ENCODE measurements at regions not wholly inside any gene's neighbourhood (a gene's known extent, or its start where the extent isn't known, plus 50 kb on each side); places are given as distances from the start of the nearest gene placed in this dataset.

DNA sequence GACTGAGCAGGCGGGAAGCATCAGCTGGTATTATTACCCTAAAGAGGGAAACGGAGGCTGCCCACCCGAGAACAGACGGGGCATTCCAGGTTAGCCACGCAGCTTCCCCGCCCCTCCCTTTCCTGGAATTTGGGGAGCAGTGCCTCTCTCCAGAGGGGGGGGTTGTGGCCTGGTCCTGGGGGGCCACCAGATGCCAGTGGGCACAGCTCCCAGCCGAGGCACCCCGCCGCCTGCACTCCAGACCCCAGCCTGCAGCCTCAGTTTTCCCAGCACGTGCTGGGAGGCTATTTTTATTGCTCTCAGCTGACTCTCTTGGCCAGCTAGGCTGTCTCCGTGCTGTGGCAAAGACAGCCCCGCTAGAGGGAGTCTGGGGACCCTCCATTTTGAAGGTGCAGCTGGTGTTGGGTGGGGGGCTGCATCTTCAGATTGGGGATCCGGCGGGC lies 62.7 kb upstream of the GSE1 start:
- Histone ChIP-seq H3K9me3 (ENCODE audit: control insufficient read depth in 1 of 2, low read length in 2 of 2) (no peaks in the 10 kb centered on the region), H3K36me3 (ENCODE audit: control insufficient read depth in 1 of 2, insufficient read depth in 2 of 2, low read length in 2 of 2) (no peaks in the 10 kb centered on the region), H3K4me1 (ENCODE audit: control insufficient read depth in 1 of 2, insufficient read depth in 2 of 2, low read length in 2 of 2) (peaks cover 0 to 16% of the 10 kb centered on the region in 2 donors), H3K27ac (ENCODE audit: low read length) (no peak overlapping the region), H3K4me3 (ENCODE audit: low read depth in 1 of 2, low read length in 2 of 2) (no peak overlapping the region), H3K27me3 (ENCODE audit: low read depth, low read length) (no peaks in the 10 kb centered on the region)

DNA sequence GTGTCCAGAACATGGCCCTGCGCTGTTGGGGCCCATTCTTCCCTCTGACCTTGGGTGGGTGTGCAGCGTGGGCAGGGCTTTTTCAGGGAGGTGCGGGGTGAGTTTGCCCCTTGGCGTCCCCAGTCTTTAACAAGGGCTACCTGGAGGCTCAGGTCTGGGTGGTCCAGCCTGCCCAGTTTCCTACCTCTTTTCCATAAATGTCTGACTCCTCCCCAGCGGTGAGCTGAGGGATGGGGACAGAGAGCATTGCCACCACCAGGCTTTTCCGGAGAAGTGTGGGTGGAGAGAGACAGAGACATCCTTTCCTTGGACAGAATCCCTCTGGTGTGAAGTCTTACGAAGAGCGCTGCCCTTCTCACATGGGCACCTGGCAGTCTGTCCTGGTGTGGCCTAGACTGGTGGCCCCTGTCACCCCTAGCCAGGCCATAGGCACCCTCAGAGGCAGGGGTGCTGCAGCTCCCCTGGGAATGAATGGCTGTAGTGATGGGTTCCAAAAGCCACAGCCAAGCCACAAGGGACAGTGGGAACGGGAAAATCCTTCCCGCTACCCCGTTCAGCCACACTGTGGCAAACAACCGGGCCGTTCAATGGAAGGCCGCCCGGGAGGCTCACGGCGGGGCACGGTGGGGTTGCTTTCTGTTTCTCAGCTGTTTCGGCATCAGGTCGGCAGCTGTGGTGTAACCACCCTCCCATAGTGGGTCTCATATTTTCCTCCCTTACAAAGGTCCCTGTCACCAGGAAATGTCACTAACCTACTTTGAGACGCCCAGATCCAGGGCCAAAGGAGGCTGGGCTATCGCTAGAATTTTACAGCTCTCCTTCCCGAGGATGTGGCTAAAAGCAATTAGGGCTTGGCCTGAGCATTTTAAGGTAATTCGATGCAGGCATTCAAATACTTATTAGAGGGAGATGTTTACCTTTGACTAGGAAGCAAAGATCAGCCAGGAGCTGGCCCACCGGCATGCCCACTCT lies 61.9 kb upstream of the GSE1 start:
- Histone ChIP-seq H3K4me1 (ENCODE audit: control insufficient read depth in 1 of 2, insufficient read depth in 2 of 2, low read length in 2 of 2) (peaks cover 0 to 16% of the 10 kb centered on the region in 2 donors), H3K36me3 (ENCODE audit: control insufficient read depth in 1 of 2, insufficient read depth in 2 of 2, low read length in 2 of 2) (no peaks in the 10 kb centered on the region), H3K27me3 (ENCODE audit: low read depth, low read length) (no peaks in the 10 kb centered on the region), H3K27ac (ENCODE audit: low read length) (no peak overlapping the region), H3K4me3 (ENCODE audit: low read depth in 1 of 2, low read length in 2 of 2) (no peak overlapping the region), H3K9me3 (ENCODE audit: control insufficient read depth in 1 of 2, low read length in 2 of 2) (no peaks in the 10 kb centered on the region)

DNA sequence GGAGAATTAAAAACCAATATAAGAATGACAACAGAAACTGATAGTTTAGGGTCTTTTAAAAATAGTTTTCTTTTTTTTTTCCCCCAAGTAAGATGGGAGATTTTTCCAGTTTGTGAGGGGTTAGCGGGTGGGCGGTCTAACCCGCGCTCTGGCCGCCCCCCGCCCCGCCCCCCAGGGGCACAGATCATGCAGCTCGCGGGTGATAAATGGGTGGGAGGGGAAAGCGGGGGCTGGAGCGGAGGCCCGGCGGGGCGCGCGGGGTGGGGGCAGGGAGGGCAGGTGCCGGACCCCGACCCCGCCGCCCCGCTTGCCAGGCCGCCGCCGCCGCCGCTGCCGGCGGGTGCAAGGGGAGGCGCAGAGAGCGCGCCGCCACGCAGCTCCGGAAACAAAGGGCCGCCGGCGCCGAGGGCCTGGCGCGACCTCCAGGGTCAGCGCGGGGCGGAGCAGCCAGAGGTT lies 60.1 kb upstream of the GSE1 start:
- Histone ChIP-seq H3K4me1 (ENCODE audit: control insufficient read depth in 1 of 2, insufficient read depth in 2 of 2, low read length in 2 of 2) (peaks cover 2 to 27% of the 10 kb centered on the region in 2 donors), H3K4me3 (ENCODE audit: low read depth in 1 of 2, low read length in 2 of 2) (peak overlapping the region in 1 of 2 donors; percentile 81), H3K9me3 (ENCODE audit: control insufficient read depth in 1 of 2, low read length in 2 of 2) (no peaks in the 10 kb centered on the region), H3K36me3 (ENCODE audit: control insufficient read depth in 1 of 2, insufficient read depth in 2 of 2, low read length in 2 of 2) (no peaks in the 10 kb centered on the region), H3K27me3 (ENCODE audit: low read depth, low read length) (no peaks in the 10 kb centered on the region), H3K27ac (ENCODE audit: low read length) (no peak overlapping the region)

DNA sequence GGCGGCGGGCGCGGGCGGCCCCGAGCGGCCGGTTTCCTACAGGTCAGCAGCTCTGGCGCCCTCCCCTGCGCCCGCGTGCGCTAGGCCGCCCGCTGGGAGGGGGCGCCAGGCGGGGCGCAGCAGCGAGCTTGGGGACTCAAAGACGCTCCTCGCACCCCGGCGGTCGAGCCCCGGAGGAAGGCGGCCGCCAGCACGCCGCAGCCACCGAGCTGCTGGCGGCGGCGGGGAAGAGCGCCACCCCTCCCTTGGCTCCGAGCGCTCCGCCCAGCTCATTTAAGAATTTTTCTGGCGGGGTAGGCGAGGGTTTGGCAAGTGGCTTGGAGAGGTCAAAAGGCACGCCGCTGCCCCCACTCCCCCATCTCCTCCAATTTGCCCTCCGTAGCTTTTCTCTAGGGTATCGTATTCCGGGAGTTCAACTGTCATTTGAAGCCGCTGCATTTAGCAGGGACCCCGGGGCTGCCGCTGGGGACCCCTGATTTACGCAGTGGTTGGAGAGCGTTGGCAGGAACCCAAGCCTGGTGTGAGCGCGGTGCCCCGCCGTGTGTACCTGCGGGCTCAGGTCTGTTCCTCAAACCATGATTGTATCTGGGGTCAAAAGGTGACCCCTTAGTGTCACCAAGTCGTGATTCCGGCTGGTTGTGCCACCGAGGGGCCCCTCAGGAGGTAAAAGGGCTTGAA lies 59.5 kb upstream of the GSE1 start:
- Histone ChIP-seq H3K36me3 (ENCODE audit: control insufficient read depth in 1 of 2, insufficient read depth in 2 of 2, low read length in 2 of 2) (no peaks in the 10 kb centered on the region), H3K4me1 (ENCODE audit: control insufficient read depth in 1 of 2, insufficient read depth in 2 of 2, low read length in 2 of 2) (peaks cover 5 to 32% of the 10 kb centered on the region in 2 donors), H3K4me3 (ENCODE audit: low read depth in 1 of 2, low read length in 2 of 2) (peak overlapping the region; percentile 79 to 81), H3K9me3 (ENCODE audit: control insufficient read depth in 1 of 2, low read length in 2 of 2) (no peaks in the 10 kb centered on the region), H3K27ac (ENCODE audit: low read length) (peak overlapping the region; percentile 80), H3K27me3 (ENCODE audit: low read depth, low read length) (no peaks in the 10 kb centered on the region)

DNA sequence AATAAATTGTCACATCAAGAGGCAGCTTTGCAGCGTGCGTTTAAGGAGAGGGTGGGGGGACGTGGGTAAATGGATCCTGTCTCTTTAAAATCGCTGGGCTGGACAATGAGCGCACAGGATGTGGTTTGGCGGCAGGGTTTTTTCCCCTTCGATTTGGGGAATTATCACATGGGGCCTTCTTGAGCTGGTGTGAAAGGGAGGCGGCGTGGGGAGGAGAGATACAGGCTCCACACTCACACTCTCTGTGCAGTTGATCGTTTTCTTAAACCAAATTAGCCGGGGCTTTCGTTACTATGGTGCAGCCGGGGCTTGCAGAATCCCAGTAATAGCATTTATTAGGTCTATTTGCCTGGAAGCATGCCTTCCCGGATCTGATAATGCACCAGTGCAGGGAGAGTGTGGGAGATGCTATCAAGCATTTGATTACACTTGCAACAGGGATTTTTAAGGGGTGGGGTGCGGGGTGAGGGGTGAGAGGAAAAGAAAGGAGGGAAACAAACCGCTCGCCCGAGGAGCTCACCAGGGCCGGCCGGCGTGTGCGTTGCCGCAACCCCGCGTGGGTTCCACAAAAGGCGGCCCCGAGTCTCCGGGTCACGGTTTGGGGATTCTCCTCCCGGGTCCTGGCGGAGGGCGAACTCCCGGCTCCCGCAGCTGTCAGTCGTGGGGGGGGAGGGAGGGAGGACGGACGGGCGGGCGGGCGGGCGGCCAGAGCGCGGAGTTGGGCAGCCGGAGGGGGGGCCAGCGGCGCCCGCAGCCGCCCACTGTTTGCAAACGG lies 58.8 kb upstream of the GSE1 start:
- Histone ChIP-seq H3K9me3 (ENCODE audit: control insufficient read depth in 1 of 2, low read length in 2 of 2) (no peaks in the 10 kb centered on the region), H3K4me3 (ENCODE audit: low read depth in 1 of 2, low read length in 2 of 2) (peak overlapping the region; percentile 79 to 81), H3K4me1 (ENCODE audit: control insufficient read depth in 1 of 2, insufficient read depth in 2 of 2, low read length in 2 of 2) (peaks cover 5 to 32% of the 10 kb centered on the region in 2 donors), H3K27me3 (ENCODE audit: low read depth, low read length) (no peaks in the 10 kb centered on the region), H3K36me3 (ENCODE audit: control insufficient read depth in 1 of 2, insufficient read depth in 2 of 2, low read length in 2 of 2) (no peaks in the 10 kb centered on the region), H3K27ac (ENCODE audit: low read length) (peak overlapping the region; percentile 80)

DNA sequence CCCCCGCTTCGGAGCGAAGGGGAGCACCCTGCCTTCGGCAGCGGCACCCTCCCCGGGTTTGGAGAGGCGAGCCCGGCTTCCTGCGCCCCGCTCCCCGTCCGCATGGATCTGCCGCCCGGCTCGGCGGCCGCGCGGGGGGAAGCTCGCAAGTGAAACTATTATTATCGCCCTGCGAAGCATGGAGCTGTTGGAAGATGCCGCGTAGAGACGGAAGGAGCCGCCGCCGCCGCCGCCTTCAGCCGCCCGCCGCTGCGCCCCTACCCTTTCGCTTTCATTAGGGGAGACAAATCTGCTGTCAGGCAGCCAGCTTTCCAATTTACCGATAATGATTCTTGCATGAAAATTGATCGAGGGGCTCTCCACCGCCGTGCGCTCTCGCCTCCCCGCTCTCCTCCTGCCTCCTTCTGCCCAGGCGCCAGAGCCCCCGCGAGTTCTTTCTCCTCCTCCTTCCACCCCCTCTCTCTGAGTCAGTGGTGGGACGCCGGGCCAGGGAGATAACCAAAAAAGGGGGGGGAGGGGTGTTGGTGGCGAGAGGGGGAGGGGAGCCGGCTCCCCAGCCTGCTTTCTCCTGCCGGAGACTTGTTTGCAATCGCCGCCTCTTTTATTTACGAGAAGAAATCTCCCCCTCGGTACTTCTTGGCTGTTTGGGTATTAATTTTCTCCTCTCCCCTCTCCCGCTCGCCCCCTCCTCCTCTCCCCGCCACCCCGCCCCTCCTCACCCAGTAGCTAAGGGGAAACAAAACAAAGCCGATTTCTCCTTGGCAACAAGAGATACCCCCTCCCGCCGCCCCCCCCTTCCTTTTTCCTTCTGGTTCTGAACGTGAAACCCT lies 58.0 kb upstream of the GSE1 start:
- Histone ChIP-seq H3K27me3 (ENCODE audit: low read depth, low read length) (no peaks in the 10 kb centered on the region), H3K4me3 (ENCODE audit: low read depth in 1 of 2, low read length in 2 of 2) (peak overlapping the region; percentile 76 to 81), H3K4me1 (ENCODE audit: control insufficient read depth in 1 of 2, insufficient read depth in 2 of 2, low read length in 2 of 2) (peaks cover 5 to 32% of the 10 kb centered on the region in 2 donors), H3K9me3 (ENCODE audit: control insufficient read depth in 1 of 2, low read length in 2 of 2) (no peaks in the 10 kb centered on the region), H3K27ac (ENCODE audit: low read length) (peak overlapping the region; percentile 72), H3K36me3 (ENCODE audit: control insufficient read depth in 1 of 2, insufficient read depth in 2 of 2, low read length in 2 of 2) (no peaks in the 10 kb centered on the region)

DNA sequence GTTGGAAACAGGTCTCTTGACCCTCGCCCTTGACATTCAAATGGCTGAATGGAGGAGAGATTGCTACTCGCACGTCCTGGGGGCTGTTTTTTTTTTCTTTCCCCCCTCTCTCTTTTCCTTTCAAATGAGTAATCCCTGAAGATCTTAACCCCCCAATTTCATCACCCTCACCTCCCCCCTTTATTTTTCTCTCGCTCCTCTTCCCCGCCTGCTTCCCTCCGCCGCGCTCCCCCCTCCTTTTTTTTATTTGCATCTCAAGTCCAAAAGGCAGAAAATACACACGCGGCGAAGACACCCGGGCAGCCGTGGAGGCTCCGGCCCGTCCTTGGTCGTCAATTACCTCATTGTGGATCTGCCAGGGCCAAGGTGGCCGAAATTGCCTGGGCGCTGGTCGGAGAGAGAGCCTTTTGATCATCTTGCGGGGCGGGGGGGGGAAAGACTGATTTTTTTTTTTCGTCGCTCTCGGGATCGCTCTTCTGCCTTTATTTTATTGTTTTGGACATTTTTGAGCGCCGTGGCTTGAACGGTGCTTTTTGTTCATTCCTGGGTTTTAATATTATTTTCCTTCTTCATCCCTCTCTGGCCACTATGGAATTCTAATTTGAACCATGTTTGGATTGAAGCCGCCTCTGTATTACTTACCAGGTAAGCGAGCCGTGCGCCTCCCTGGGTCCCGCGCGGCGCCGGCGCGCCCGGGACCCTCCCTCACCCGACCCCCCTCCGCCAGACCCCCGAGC lies 57.2 kb upstream of the GSE1 start:
- H3K4me1 ChIP-seq (ENCODE audit: control insufficient read depth in 1 of 2, insufficient read depth in 2 of 2, low read length in 2 of 2) = peaks cover 5 to 25% of the 10 kb centered on the region in 2 donors
- H3K9me3 ChIP-seq (ENCODE audit: control insufficient read depth in 1 of 2, low read length in 2 of 2) = no peaks in the 10 kb centered on the region
- H3K4me3 ChIP-seq (ENCODE audit: low read depth in 1 of 2, low read length in 2 of 2) = peak overlapping the region; percentile 76 to 81
- H3K27me3 ChIP-seq (ENCODE audit: low read depth, low read length) = no peaks in the 10 kb centered on the region
- peak overlapping the region; percentile 72 for H3K27ac ChIP-seq (ENCODE audit: low read length)
- H3K36me3 ChIP-seq (ENCODE audit: control insufficient read depth in 1 of 2, insufficient read depth in 2 of 2, low read length in 2 of 2) = no peaks in the 10 kb centered on the region

DNA sequence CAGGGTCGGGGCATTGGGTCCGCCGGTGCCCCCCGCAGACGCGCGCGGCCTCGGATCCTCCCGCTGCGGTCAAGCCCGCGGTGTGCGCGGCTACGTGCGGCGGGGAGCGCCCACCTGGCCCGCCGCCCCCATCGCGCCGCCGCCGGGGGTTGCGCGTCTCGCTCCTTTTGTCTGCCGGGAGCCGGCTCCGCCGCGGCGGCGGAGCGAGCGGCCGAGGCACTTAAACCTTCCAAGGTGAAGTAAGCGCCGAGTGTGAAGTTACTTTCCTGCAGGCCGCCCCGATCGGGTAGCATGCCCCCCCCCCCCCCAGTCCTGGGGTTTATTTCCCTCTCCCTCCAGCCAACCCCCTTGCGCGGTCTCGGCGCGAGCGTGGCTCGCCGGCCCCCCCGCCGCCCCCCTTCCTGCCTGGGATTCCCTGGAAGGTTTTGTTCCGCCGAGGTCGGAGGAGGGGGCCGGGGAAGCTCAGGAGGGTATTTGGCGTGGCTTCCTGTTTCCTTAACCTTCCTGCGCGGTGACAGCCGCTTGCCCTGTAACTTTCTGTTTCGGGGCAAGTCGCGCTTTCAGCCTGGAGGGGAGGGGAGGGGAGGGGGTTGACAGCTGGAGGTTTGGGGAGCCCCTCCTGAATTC lies 56.6 kb upstream of the GSE1 start:
- Histone ChIP-seq H3K4me3 (ENCODE audit: low read depth in 1 of 2, low read length in 2 of 2) (peak overlapping the region; percentile 76 to 81), H3K27ac (ENCODE audit: low read length) (peak overlapping the region; percentile 72), H3K36me3 (ENCODE audit: control insufficient read depth in 1 of 2, insufficient read depth in 2 of 2, low read length in 2 of 2) (no peaks in the 10 kb centered on the region), H3K9me3 (ENCODE audit: control insufficient read depth in 1 of 2, low read length in 2 of 2) (no peaks in the 10 kb centered on the region), H3K4me1 (ENCODE audit: control insufficient read depth in 1 of 2, insufficient read depth in 2 of 2, low read length in 2 of 2) (peaks cover 5 to 22% of the 10 kb centered on the region in 2 donors), H3K27me3 (ENCODE audit: low read depth, low read length) (no peaks in the 10 kb centered on the region)

DNA sequence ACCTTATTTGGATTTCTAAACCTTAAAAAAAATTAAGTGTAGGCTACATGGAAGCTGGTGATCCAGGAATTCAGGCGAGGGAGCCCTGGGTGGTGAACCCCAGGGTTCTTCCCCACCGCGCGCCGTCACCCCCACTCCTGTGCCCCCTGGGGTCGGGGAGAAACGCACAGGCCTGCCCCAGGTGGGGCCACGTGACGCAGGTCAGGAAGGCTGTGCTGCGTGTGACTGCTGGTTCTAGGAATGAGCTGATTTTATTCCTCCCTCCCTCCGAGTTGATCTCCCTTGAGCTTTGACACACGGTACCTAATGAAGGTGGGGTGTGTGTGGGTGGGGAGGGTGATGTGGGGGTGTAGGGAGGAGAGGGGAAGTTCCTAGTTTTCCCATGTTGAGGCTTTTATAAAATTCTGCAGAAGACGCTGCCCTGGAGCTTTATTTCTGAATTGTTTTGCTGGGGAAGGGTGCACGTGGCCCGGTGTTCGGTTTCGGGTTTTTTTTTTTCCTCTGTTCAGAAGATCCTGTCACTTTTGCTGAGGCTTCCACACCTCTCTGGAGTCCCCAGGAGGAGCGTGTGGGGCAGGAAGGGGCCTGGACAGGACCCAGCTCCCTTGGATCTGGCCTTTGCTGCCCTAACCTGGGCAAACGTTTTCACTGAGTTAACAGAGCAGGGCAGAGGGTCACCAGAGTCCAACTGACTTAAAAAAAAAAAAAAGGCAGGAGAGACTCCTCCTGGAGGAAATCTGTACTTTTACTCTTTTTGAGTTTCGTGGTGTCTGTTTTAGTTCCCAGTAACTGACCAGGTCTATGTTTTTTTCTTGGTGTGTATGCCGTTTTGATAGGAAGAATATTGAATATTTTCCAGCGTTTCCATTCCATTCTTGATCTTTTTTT lies 55.8 kb upstream of the GSE1 start:
- H3K4me1 ChIP-seq (ENCODE audit: control insufficient read depth in 1 of 2, insufficient read depth in 2 of 2, low read length in 2 of 2) = peaks cover 5 to 22% of the 10 kb centered on the region in 2 donors
- peak overlapping the region; percentile 76 to 81 for H3K4me3 ChIP-seq (ENCODE audit: low read depth in 1 of 2, low read length in 2 of 2)
- H3K27ac ChIP-seq (ENCODE audit: low read length) = peak overlapping the region; percentile 72
- H3K27me3 ChIP-seq (ENCODE audit: low read depth, low read length) = no peaks in the 10 kb centered on the region
- H3K36me3 ChIP-seq (ENCODE audit: control insufficient read depth in 1 of 2, insufficient read depth in 2 of 2, low read length in 2 of 2) = no peaks in the 10 kb centered on the region
- no peaks in the 10 kb centered on the region for H3K9me3 ChIP-seq (ENCODE audit: control insufficient read depth in 1 of 2, low read length in 2 of 2)

All from muscle layer of duodenum (tissue), 2 donors.